Stimulated activated CD4-positive, alpha-beta T cell treated with anti-CD3 and anti-CD28 coated beads, Interleukin-1b, Interleukin-23, amount 100 ng/mL, for 1 hour (primary cell): ENCODE measurements at regions not wholly inside any gene's neighbourhood (a gene's known extent, or its start where the extent isn't known, plus 50 kb on each side); places are given as distances from the start of the nearest gene placed in this dataset.

Source experiments
- DNase-seq, 2 donors: peaks; one replicate each; pipeline ENCODE4 v3.0.0-alpha.2; 2020; ENCODE audit warnings: low read depth in 2 of 2

DNA sequence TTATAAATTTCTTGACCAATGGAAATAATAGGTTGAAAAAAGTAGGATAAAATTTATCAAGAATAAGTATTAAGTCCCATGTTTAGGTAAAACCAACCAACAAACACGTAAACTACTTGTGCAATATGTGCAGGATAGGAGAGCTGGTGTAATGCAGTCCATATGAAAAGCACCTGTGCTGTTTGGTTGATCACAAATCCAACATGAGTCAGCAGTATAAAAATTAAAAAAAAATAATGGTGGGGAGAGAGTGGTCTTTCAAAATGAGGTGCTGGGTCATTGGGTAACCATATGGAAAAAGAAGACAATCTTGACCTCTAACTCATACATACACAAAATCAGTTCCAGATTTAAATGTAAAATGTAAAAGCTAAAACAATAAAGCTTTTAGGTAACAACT, 181.8 kb downstream of the HS3ST3B1 start:
- DNase-seq = no peak

DNA sequence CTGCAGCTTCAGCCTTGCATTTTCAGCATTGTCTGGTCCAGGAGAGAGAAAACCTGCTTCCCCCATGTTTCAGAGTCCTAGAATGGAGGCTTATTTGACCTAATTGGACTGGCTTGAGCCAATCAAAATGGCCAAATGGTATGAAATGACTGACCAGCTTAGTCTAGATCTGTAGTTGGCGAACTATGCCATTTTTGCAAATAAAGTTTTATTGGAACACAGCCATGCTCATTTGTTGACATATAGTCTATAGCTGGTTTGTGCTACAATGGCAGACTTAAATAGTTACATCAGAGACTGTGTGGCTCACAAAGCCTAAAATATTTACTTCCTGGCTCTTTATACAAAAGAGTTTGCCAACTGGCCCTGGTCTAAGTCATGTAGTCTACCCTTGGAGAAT, 180.8 kb downstream of the HS3ST3B1 start:
- no peak for DNase-seq

DNA sequence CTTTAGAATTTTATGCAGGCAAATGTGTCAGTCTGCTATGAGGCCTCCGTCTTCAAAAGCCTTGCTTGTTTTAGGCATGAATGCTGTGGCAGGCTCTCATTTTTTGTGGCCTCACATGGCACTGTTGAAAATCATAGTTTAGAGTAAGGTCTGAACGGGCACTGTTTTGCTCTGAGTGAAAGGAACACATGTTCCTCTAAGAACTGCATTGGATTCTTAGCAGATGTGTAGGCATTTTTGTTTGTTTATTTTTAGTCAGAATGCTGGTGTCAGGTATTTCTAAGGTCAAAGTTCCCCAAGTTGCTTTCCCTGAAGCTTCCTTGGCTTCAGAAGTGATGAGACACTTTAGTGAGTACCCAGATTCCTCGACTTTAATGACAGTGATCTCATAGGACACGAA, 173.7 kb downstream of the HS3ST3B1 start:
- no peak for DNase-seq

DNA sequence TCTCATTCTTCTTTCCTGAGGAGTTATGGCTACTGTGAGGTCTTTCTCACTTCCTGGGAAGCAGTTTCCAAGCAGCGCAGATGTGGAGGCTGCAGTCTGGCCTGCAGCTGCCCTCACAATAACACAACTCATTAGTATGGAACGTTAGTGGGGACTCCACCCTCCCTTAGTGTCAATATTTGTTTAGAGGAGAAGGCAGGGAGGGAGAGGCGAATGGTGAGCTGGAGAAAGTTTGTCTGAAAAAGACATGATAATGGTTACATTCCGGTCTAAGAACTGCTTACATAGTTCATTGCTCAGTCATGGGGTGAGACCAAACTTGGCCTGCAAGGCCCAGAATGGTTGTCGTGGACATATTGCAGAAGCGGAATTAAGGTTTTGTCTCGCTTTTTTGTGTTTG, 170.2 kb downstream of the HS3ST3B1 start:
- DNase-seq = no peak

DNA sequence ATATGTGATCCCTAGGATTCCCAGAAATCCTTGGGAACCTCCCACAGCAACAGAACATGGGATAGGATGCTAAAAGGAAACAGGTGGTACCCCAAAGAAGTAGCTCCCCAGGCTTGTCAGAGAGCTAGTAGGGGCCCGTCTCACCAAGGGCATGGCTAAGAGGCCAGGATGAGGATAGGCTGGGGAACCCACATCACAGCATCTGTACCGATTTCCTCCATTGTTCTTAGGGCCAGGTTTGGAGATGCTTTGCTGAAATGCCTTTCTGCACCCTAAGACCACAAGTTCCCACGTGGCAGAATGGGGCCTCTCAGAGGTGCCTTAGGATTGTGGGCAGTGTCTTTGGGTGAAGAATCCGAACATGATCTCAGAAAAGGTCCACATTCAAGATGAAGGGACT, 169.5 kb downstream of the HS3ST3B1 start:
- DNase-seq = no peak

DNA sequence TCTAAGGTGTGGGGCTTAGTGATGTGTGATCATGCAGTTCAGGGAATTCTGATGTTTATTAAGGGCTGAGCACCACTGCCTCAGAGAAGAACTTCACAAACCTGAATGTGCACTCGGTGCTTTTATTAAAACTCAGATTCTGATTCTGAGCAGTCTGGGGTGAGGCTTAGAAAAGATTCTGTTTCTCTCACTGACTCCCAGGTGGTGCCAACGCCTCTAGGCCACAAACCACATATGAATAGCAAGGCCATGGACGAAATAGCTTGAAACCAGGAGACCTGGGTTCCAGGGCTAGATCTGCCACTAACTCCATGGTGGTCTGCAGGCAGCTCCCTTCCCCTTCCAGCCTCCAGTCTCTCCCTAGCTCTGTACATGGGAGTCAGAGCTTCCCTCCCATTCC, 169.1 kb downstream of the HS3ST3B1 start:
- DNase-seq = no peak

DNA sequence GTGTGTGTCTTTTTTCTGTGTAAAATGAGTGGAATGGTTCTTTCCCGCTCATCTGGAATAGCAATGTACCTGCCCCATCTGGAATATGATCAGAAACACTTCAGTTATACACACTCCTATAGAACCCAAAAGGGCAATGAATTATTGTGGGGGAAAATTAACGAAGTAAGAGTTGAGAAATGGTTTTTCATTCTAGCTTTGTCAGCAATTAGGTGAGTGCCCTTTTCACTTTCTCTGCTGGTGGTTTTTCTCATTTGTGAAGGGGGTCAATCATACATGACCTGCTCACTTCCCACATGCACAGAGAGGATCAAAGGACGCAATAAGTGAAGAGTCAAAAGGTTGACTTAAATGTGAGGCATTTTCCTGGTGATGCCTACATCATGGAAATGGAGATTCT, 168.0 kb downstream of the HS3ST3B1 start:
- no peak for DNase-seq

DNA sequence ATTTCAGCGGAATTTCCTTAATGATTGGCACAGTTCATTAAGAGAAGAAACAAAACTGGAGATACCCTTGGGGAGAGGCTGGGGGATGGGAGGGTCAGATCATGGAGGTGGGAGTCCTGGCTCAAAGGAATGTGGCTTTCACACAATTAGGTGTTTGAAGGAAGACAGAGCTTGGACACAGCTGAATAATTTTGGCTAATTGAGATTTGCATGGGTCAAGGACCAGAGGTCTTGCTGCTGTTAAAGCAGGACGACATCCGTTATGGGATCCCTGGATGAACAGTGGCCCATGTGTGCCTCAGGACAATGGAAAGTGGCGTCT, 160.3 kb downstream of the HS3ST3B1 start:
- no peak for DNase-seq

DNA sequence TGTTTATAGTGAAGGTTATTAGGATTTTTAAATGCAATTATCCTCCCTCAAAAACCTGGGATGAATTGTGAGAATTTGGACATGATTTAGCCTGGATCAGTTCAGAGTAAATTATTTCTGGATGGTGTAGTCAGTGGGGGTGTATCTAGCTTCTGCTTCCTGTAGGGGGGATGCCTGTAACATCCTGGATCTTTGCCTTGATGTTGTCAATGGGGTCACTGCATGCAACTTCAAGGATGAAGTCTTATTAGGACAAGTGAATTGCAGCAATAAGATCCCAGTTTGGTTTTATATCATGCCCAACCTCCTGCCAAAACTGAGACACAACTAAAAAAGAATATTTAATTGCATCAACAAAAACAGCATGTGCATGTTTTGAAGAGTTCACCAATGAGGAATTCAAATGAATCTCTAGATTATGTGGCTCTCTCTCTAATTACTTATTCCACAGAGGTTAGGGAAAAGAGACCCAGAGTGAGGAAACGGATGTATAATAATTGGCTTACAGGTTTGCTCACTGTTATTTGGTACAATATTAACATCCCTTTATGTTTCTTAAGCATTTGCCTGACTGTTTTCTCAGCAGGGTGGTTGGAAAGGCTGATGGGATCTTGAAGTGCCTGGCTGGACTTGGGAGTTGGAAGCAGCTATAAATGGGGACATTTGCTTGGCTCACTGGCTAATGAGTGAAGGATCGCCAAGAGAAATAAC, 159.8 kb downstream of the HS3ST3B1 start:
- DNase-seq = no peak

DNA sequence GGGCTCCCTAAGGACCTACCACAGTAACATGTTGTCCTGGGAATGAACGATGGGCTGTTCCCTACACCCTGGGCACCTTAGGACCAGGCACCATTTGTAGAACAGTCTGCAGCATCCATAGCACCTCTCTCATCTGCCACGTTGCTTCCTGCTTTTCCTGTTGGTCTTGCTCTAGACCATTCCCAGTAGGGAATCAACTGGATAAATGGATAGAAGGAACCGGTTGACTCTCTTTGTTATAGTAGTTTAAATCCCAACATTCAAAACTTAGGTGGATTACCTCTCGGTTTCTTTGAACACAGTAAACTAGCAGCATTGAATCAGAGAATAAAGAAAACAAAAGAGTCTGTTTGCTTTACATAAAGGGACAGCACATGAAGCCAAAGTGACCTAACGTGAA, 159.1 kb downstream of the HS3ST3B1 start:
- no peak for DNase-seq

DNA sequence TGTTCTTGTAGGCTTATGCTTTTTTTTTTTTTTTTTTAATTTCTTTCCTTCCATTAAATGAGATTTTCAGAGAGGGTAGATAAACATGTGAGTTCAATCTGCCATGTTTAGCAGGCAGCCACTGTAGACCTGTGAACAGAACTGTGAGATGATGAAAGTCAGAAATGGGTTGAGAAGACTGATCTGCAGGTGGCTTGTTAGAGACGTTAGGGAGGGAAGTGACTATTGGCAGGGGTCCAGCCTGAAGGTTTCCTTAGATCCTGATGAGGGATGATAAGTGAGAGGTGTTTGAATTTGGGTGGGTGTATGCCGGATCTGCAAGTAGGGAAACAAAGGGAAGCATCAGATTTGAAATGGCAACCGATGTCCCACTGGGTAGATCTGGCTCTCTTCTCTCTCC, 157.8 kb downstream of the HS3ST3B1 start:
- no peak for DNase-seq

DNA sequence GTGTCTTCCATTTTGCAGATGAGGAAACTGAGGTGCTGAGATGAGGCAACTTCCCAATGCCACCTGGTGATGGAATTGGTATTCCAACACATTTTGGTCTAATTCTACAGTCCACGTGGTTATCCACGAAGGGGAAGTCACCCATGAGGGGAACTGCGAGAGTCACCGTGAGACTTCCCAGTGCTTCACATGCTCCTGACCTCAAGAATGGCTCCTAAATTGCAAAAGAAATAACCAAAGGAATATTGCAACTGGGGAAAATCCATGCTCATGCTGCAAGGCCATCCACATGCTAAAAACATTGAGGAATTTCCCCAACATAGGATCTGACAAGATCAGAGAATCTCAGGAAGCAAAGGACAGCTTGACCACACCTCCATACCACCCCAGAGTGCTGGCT, 153.9 kb downstream of the HS3ST3B1 start:
- no peak for DNase-seq

DNA sequence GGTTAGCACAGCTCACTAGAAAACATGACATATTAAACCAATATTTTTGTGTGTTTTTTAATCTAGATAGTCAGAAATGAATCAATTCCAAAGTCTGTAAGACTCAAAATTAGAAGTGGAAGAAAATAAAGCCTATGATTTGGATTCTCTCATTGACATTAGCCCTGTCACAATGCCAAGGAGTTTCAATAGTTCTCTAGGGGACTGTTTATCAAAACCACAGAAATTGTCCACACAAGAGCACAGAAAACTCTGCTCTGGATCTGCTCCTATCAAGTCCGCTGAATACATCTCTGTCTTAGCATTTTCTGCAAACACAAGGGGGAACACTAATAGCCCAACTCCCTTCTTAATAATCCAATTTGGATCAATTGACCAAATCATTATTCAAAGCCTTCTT, 152.0 kb downstream of the HS3ST3B1 start:
- DNase-seq = no peak

DNA sequence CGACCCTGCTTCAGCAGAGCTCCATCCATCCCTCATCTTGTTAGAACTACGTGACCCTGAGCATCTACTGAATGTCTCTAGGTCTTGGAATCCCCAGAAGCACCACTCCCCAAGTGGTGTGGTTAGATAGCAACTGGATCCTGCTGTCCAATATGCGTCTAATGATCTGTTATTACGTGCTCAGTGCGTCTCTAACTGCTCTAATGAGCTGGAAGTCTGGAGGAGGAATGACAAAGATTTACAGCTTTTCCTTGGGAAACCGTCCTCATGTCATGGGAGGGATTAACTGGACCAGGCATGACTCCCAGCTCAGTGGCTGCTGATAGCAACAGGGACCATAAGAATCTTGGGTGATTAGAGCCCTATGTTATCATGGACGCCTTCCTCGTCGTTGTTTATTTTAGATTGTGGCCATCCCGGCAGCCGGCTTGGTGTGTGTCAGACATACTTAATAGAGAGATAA, 150.9 kb downstream of the HS3ST3B1 start:
- no peak for DNase-seq

DNA sequence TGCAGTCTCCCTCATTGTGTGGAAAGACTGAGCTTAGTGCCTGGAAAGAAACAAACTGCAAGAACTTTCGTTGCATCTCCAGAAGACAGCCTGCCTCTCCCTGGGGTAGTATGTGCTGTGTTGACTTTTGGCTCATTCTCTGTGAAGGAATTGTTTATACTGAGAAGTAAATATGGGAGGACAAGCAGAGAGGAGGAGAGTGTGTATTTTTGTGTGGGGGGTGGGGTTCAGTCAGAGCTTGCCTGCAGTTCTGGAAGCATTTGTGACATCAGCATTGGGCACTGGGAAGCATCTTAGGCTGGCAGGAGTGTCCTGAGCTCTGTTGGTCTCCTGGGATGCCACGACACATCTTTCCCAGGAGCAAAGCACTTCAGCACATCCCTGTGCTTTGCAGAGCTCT, 147.9 kb downstream of the HS3ST3B1 start:
- no peak for DNase-seq

DNA sequence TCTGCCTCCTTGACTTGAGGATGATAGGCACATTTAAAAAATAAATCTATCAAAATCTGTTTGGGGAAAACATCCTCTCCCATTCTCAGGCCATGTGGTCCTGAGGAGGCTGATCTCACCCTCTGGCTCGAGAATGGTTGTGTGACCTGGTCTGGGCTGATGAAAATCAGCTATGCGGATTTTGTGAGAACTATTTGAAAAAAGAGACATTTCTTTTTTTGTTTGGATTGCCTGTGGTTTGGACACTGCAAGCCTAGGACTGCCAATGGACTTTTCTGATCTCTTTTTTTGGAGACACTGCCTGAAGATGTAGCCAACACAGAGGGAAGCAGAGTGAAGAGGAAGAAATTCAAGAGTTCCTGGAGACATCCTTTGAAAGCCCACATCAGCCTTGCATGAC, 145.9 kb downstream of the HS3ST3B1 start:
- DNase-seq = no peak

DNA sequence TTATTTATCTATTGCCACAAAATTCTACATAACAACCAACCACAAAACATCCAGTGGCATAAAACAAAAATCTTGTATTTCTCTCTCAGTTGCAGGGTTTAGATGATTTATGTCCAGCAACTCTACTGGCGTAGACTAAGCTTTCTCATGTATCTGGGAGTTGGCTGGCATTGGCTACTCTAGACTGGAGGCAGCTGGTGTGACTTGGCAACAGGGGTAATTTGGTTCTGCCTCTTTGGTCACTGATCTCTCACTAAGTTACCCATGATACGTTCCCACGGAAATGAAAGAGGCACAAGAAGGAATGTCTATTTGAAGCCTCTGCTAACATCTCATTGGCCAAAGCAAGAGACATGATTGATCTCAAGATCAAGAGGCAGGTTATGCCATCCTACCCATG, 144.0 kb downstream of the HS3ST3B1 start:
- DNase-seq = no peak

DNA sequence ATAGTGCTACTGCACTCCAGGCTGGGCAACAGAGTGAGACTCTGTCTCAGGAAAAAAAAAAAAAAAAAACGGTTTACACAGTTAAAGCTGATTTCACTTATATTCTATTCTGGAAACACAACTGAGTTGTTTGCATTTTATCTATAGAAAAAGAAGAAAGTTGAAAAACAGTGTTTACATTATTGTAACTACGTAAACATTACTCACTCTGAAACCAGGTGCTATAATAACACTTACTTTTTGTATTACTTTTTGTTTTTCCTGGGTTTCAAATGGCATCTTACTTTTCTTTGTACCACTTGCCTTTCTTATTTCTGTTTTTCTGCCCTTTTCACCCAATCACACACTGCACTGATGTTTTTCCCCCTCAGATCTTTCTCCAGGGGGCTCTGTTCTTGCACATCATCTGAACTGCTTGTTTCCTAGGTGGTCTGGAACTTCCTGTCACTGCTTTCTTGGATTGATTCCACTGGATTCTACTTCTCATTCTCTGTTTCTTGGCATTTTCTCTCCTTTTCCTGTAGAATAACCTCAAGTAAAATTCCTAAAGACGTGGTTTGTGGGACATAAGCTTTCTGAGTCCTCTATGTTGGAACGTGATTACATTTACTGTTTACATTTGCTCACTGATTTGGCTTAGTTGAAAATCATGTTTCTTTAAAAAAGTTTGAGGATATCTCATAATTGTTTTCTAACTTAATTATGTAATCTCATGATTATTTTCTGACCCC, 142.1 kb downstream of the HS3ST3B1 start:
- no peak for DNase-seq

DNA sequence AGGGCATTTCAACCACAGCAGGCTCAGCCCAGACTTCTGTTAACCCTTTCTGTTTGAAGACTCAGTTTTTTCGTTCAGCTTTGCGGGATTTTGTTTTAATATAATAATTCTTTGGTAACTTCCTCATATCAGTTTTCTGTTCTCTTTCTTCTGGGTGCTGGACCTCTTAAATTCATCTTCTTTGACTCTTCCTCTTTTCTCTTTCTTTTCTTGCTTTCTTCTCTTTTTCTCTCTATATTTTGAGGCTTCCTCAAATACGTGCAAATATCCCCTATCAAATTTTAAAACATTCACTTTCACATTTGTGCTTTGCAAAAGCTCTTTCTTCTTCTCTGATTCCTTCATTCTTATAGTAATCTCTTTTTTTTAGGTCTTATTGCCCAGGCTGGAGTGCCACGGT, 136.3 kb downstream of the HS3ST3B1 start:
- no peak for DNase-seq

DNA sequence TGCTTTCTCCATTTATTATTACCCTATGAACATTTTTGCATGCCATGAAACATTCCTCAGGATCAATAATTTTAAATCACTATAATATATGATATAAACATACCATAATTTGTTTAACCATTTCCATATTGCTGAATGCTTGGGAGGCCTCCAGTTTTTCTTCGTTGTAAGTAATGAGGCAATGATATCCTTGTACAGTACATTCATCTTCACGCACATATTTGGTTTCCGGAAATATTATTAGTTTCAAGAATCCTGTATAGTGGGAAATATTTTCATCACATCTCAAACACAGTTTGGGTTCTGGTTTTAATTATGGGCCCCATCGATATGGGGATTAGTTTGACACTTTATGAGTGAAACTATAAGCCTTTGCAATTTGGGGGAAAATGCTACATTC, 135.4 kb downstream of the HS3ST3B1 start:
- no peak for DNase-seq

DNA sequence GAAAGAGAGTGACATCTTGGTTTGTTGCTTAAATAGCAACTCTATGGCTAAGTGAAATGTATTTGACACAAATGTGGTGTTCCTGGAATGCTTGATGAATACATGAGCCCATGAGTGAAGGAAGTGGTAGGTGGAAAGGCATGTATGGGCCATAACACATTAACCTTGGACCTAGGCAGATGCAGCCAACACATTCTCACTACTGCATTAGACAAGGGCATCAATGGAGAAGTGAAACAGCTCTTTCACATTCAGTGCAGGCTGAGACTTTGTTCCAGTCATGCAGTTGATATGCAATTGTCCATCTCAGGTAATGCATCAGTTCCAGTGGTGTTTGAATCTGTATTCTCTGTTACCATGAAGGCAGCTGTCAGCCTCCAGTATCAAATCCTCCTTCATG, 133.6 kb downstream of the HS3ST3B1 start:
- no peak for DNase-seq

DNA sequence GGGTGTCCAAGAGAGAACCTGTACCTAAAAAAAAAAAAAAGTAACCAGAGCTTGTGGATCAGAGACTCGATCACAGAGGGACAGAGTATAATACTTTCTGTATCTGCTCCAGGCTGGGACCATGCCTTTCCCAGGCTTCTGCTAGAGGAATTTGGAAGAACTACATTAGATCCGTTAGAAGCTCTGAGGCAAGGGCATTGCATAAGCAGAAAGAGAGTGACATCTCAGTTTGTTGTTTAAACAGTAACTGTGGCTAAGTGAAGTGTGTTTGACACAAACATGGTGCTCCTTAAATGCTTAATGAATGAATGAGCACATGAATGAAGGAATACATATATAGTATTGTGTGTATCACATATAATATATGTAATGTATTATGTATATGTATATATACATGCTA, 131.2 kb downstream of the HS3ST3B1 start:
- no peak for DNase-seq

DNA sequence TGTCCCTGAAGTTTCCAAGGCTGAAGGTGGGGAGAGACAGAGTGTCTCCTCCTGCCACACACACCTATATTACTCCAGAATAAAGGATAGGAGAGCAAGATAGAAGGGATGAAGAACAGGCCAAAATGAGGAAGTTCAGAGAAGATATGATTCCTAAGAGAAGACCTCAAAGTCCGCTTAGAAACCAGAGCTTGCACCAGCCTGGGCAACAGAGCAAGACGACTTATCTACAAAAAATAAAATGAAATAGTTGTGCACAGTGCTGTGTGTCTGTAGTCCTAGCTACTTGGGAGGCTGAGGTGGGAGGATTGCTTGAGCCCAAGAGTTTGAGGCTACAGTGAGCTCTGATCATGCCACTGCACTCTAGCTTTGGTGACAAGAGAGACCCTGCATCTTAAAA, 128.2 kb downstream of the HS3ST3B1 start:
- DNase-seq = no peak

DNA sequence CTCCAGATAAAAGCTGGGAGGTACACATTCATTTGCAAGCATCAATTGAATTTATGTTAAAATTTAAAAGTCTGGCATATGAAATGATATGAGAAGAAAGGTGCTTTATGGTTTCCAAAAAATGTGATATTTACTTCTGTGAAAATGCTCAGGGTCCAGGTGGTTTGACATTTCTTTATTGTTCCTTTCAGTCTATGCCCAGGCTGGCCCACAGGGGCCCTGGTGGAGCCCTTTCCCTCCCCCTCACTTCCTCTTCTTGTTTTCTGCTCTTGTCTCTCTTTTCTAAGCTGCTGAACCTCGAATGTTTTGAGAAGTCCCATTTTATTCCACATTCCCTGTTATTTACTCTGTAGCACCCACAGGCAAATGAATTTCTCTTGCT, 127.8 kb downstream of the HS3ST3B1 start:
- DNase-seq = no peak
